GM23338 (cell line): ENCODE measurements at regions not wholly inside any gene's neighbourhood (a gene's known extent, or its start where the extent isn't known, plus 50 kb on each side); places are given as distances from the start of the nearest gene placed in this dataset.

Experiments used
- ATAC-seq: fragments of 200-7000 bp; cut with Tn5 transposase; 3 replicates; pipeline ENCODE4 v1.9.1; 2020
- DNase-seq: peaks from one replicate; pipeline ENCODE4 v3.0.0-alpha.2; 2015; ENCODE audit warnings: low spot score
- H2AFZ ChIP-seq: fragments of 200-600 bp; sonication (generic); 2 replicates; pipeline ENCODE4 v1.8.0; 2016; ENCODE audit warnings: antibody characterized with exemption, mild to moderate bottlenecking, moderate library complexity
- H3F3A ChIP-seq: fragments of 200-600 bp; sonication (generic); replicated peaks from 2 replicates; pipeline ENCODE4 v1.8.0; 2017; ENCODE audit warnings: antibody characterized with exemption, mixed run types, low read depth
- H3K27ac ChIP-seq: fragments of 200-600 bp; sonication (generic); 2 replicates; pipeline ENCODE4 v1.6.1; 2016; ENCODE audit warnings: low read depth
- H3K27me3 ChIP-seq: fragments of 200-600 bp; sonication (generic); 2 replicates; pipeline ENCODE4 v1.8.0; 2016; ENCODE audit warnings: mild to moderate bottlenecking, mixed run types, moderate library complexity; ENCODE audit not compliant: insufficient read depth
- H3K36me3 ChIP-seq: fragments of 200-600 bp; sonication (generic); 2 replicates; pipeline ENCODE4 v1.8.0; 2016; ENCODE audit warnings: mild to moderate bottlenecking; ENCODE audit not compliant: insufficient read depth
- H3K4me1 ChIP-seq: fragments of 200-600 bp; sonication (generic); 2 replicates; pipeline ENCODE4 v1.8.0; 2016; ENCODE audit warnings: mild to moderate bottlenecking, moderate library complexity; ENCODE audit not compliant: insufficient read depth
- H3K4me2 ChIP-seq: fragments of 200-600 bp; sonication (generic); 2 replicates; pipeline ENCODE4 v1.7.1; 2017; ENCODE audit warnings: mixed run types
- H3K4me3 ChIP-seq: fragments of 200-600 bp; sonication (generic); 2 replicates; pipeline ENCODE4 v1.6.1; 2016; ENCODE audit warnings: mixed run types
- H3K79me2 ChIP-seq: fragments of 200-600 bp; sonication (generic); replicated peaks from 2 replicates; pipeline ENCODE4 v1.8.0; 2017; ENCODE audit warnings: mild to moderate bottlenecking; ENCODE audit not compliant: insufficient read depth
- H3K9me2 ChIP-seq: fragments of 200-600 bp; sonication (generic); 2 replicates; pipeline ENCODE4 v1.8.0; 2017; ENCODE audit not compliant: insufficient read depth
- H4K20me1 ChIP-seq: fragments of 200-600 bp; sonication (generic); replicated peaks from 2 replicates; pipeline ENCODE4 v1.8.0; 2017; ENCODE audit warnings: mild to moderate bottlenecking; ENCODE audit not compliant: insufficient read depth
- H3K27ac Mint-ChIP-seq: 2 replicates; pipeline ENCODE4 v1.8.0; 2020; ENCODE audit warnings: inconsistent platforms, mild to moderate bottlenecking, moderate library complexity, mixed read lengths
- H3K27me3 Mint-ChIP-seq: 3 replicates; pipeline ENCODE4 v1.8.0; 2022; ENCODE audit warnings: low read depth, mild to moderate bottlenecking, moderate library complexity, mixed read lengths, inconsistent platforms; ENCODE audit not compliant: insufficient read depth, poor library complexity
- H3K36me3 Mint-ChIP-seq: 3 replicates; pipeline ENCODE4 v1.8.0; 2021; ENCODE audit warnings: low read depth, mild to moderate bottlenecking, inconsistent platforms, moderate library complexity, mixed read lengths
- H3K4me1 Mint-ChIP-seq: 3 replicates; pipeline ENCODE4 v1.8.0; 2020; ENCODE audit warnings: mild to moderate bottlenecking, inconsistent platforms, mixed read lengths
- H3K4me3 Mint-ChIP-seq: 3 replicates; pipeline ENCODE4 v1.8.0; 2021; ENCODE audit warnings: moderate library complexity, mild to moderate bottlenecking, inconsistent platforms, mixed read lengths
- H3K9me3 Mint-ChIP-seq: 3 replicates; pipeline ENCODE4 v1.8.0; 2020; ENCODE audit warnings: moderate library complexity, mild to moderate bottlenecking, inconsistent platforms, mixed read lengths
- CREB1 ChIP-seq: fragments of 250-450 bp; sonication (Bioruptor Pico); IDR thresholded peaks from 2 replicates; pipeline ENCODE4 v1.5.0; 2020; ENCODE audit warnings: low read depth, mild to moderate bottlenecking, moderate library complexity
- CTCF ChIP-seq, 2 experiments: fragments of 200-600 bp in 1 of 2; sonication (generic) in 1 of 2; conservative IDR thresholded peaks; 2 replicates each; pipeline versions ENCODE4 v1.5.1 to v1.6.1; 2016 to 2017; ENCODE audit warnings: antibody characterized with exemption in 2 of 2, low read depth in 2 of 2, mild to moderate bottlenecking in 2 of 2, moderate library complexity in 1 of 2
- ETS1 ChIP-seq: IDR thresholded peaks from 2 replicates; pipeline ENCODE4 v1.6.1; 2016; ENCODE audit warnings: antibody characterized with exemption
- EZH2 ChIP-seq: fragments of 200-600 bp; sonication (generic); IDR thresholded peaks from one replicate; pipeline ENCODE4 v1.8.0; 2017; ENCODE audit warnings: antibody characterized with exemption, mild to moderate bottlenecking, low read depth; ENCODE audit not compliant: unreplicated experiment
- EZH2phosphoT487 ChIP-seq: fragments of 200-600 bp; sonication (generic); IDR thresholded peaks from one replicate; pipeline ENCODE4 v1.8.1; 2018; ENCODE audit warnings: antibody characterized with exemption; ENCODE audit not compliant: unreplicated experiment
- JUNB ChIP-seq: IDR thresholded peaks from one replicate; pipeline ENCODE4 v1.6.1; 2016; ENCODE audit warnings: antibody characterized with exemption; ENCODE audit not compliant: unreplicated experiment
- NANOG ChIP-seq: IDR thresholded peaks from 2 replicates; pipeline ENCODE4 v1.6.1; 2016; ENCODE audit warnings: antibody characterized with exemption, borderline replicate concordance
- POLR2AphosphoS5 ChIP-seq: IDR thresholded peaks from 2 replicates; pipeline ENCODE4 v1.6.1; 2016; ENCODE audit warnings: antibody characterized with exemption, low read depth
- REST ChIP-seq: IDR thresholded peaks from one replicate; pipeline ENCODE4 v1.6.1; 2018; ENCODE audit warnings: antibody characterized with exemption; ENCODE audit not compliant: unreplicated experiment
- STAT1 ChIP-seq: IDR thresholded peaks from one replicate; pipeline ENCODE4 v1.6.1; 2016; ENCODE audit warnings: antibody characterized with exemption; ENCODE audit not compliant: unreplicated experiment
- ZNF114 ChIP-seq: fragments of 250-450 bp; sonication (Bioruptor Pico); IDR thresholded peaks from 2 replicates; pipeline ENCODE4 v1.5.0; 2020; ENCODE audit warnings: mild to moderate bottlenecking, moderate library complexity
- ZNF331 ChIP-seq: fragments of 250-450 bp; sonication (Bioruptor Pico); IDR thresholded peaks from 2 replicates; pipeline ENCODE4 v1.5.0; 2020; ENCODE audit warnings: low read depth, mild to moderate bottlenecking, moderate library complexity
- ZNF462 ChIP-seq: fragments of 250-450 bp; sonication (Bioruptor Pico); IDR thresholded peaks from 2 replicates; pipeline ENCODE4 v1.5.0; 2020; ENCODE audit warnings: mild to moderate bottlenecking, moderate library complexity

- no peaks in the 10 kb centered on the region for H3K36me3 ChIP-seq
- no peaks in the 10 kb centered on the region for H3K9me3 Mint-ChIP-seq
- TF ChIP-seq POLR2AphosphoS5 (no peak), EZH2phosphoT487 (no peak), REST (no peak), CREB1 (CRISPR knock-in tag) (no peak), ZNF462 (CRISPR knock-in tag) (no peak), EZH2 (no peak), STAT1 (no peak), ZNF114 (no peak), JUNB (no peak), CTCF (conservative IDR thresholded peaks at IDR 0.05; ENCODE audit: low read depth in 2 of 2) (no peak), NANOG (no peak), ETS1 (no peak), ZNF331 (CRISPR knock-in tag) (no peak)
- H3K27ac Mint-ChIP-seq, result no peak overlapping the region
- H3F3A ChIP-seq, result no peaks in the 10 kb centered on the region
- no peaks in the 10 kb centered on the region for H3K9me2 ChIP-seq
- H3K27ac ChIP-seq, result no peak overlapping the region
- H3K4me3 ChIP-seq, result no peak overlapping the region
- no peaks in the 10 kb centered on the region for H3K4me1 Mint-ChIP-seq
- H3K27me3 Mint-ChIP-seq, result no peaks in the 10 kb centered on the region
- H3K27me3 ChIP-seq, result no peaks in the 10 kb centered on the region
- no peak for DNase-seq
- H3K4me1 ChIP-seq, result no peaks in the 10 kb centered on the region
- no peaks in the 10 kb centered on the region for H3K79me2 ChIP-seq
- H4K20me1 ChIP-seq, result no peaks in the 10 kb centered on the region
- no peak overlapping the region for H3K4me3 Mint-ChIP-seq
- H3K4me2 ChIP-seq, result no peak overlapping the region
- no peaks in the 10 kb centered on the region for H3K36me3 Mint-ChIP-seq
- no peak for ATAC-seq
- H2AFZ ChIP-seq, result no peak overlapping the region
Observed at GRCh38 chr3:170784406-170784805, 85.6 kb downstream of the RPL22L1 start.
